Loucy (cell line): ENCODE measurements at regions not wholly inside any gene's neighbourhood (a gene's known extent, or its start where the extent isn't known, plus 50 kb on each side); places are given as distances from the start of the nearest gene placed in this dataset.

Experiments
- EZH2phosphoT487 ChIP-seq: fragments of 200-600 bp; IDR thresholded peaks from 2 replicates; pipeline ENCODE4 v1.6.1; 2018; ENCODE audit warnings: antibody characterized with exemption, mild to moderate bottlenecking, moderate library complexity, borderline replicate concordance
- TF ChIP-seq, protein P1 (sequence below): fragments of 200-600 bp; sonication (generic); conservative IDR thresholded peaks from 2 replicates; pipeline ENCODE4 v1.5.1; 2014; ENCODE audit warnings: mild to moderate bottlenecking, antibody characterized with exemption, low read length

DNA sequence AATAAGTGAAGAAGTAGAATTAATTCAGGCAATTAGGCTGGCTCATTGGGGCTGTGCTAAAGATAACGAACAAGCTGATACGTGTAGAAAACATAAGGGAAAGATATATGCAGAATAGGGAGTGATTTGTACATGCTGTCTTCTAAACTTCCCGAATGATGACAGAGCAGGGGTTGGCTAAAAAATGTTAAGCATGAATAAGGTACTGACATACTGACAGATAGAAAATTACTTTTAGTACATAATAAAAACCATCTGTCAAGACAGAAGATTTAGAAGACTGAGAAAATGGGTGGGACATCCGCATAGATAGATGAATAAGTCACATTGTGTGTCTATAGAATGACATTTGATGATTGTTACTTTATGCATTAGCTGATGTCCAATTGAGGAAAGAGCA is 158.8 kb upstream of the ZNF804B start:
- TF ChIP-seq, protein P1, sequence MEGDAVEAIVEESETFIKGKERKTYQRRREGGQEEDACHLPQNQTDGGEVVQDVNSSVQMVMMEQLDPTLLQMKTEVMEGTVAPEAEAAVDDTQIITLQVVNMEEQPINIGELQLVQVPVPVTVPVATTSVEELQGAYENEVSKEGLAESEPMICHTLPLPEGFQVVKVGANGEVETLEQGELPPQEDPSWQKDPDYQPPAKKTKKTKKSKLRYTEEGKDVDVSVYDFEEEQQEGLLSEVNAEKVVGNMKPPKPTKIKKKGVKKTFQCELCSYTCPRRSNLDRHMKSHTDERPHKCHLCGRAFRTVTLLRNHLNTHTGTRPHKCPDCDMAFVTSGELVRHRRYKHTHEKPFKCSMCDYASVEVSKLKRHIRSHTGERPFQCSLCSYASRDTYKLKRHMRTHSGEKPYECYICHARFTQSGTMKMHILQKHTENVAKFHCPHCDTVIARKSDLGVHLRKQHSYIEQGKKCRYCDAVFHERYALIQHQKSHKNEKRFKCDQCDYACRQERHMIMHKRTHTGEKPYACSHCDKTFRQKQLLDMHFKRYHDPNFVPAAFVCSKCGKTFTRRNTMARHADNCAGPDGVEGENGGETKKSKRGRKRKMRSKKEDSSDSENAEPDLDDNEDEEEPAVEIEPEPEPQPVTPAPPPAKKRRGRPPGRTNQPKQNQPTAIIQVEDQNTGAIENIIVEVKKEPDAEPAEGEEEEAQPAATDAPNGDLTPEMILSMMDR = no peak
- no peak for TF ChIP-seq EZH2phosphoT487
